ENCODE measurements at regions not wholly inside any gene's neighbourhood (a gene's known extent, or its start where the extent isn't known, plus 50 kb on each side); places are given as distances from the start of the nearest gene placed in this dataset.

GRCh38 chr2:145680276-145680675 is 1160.4 kb upstream of the ZEB2 start:
- Histone ChIP-seq H3K36me3 (peaks cover 5% of the 10 kb centered on the region), H3K9me3 (no peaks in the 10 kb centered on the region), H3K4me3 (no peak overlapping the region), H3K4me1 (no peaks in the 10 kb centered on the region), H3K27ac (no peak overlapping the region), H3K27me3 (no peaks in the 10 kb centered on the region)
- no peak for TF ChIP-seq POLR2AphosphoS5 (IDR thresholded peaks at IDR 0.05)
- TF ChIP-seq POLR2A (IDR thresholded peaks at IDR 0.05), result no peak
- no peak for DNase-seq (ENCODE audit: low spot score in 2 of 2)
- intact Hi-C loops (cut with DNase I; ENCODE audit: low total_unique reads), result no loop called here

DNA sequence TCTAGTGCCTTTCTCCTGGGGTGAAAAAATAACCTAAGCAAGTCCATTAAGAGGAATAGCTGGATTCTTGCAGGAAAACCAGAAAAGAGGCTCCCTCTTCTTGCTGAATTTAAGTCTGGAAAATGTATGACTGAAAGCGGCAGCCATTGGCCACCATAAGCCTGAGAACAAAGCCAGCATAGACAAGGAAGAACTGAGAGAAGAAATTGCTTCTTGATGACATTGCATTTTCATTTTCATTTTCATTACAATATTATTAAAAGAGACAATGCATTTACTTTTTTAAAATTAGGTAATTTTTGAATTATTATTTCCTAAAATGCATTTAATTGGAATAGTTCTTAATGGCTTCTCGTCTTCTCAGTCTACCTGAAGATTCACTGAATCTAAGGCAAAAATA is 1157.5 kb upstream of the ZEB2 start:
- DNase-seq (ENCODE audit: low spot score in 2 of 2), result no peak
- H3K27ac ChIP-seq, result no peak overlapping the region
- intact Hi-C loops (cut with DNase I; ENCODE audit: low total_unique reads), result no loop called here
- H3K4me3 ChIP-seq, result no peak overlapping the region
- H3K4me1 ChIP-seq, result no peaks in the 10 kb centered on the region
- no peaks in the 10 kb centered on the region for H3K9me3 ChIP-seq
- no peaks in the 10 kb centered on the region for H3K27me3 ChIP-seq
- TF ChIP-seq POLR2A (IDR thresholded peaks at IDR 0.05) (no peak), POLR2AphosphoS5 (IDR thresholded peaks at IDR 0.05) (no peak)
- TF ChIP-seq, protein P1, sequence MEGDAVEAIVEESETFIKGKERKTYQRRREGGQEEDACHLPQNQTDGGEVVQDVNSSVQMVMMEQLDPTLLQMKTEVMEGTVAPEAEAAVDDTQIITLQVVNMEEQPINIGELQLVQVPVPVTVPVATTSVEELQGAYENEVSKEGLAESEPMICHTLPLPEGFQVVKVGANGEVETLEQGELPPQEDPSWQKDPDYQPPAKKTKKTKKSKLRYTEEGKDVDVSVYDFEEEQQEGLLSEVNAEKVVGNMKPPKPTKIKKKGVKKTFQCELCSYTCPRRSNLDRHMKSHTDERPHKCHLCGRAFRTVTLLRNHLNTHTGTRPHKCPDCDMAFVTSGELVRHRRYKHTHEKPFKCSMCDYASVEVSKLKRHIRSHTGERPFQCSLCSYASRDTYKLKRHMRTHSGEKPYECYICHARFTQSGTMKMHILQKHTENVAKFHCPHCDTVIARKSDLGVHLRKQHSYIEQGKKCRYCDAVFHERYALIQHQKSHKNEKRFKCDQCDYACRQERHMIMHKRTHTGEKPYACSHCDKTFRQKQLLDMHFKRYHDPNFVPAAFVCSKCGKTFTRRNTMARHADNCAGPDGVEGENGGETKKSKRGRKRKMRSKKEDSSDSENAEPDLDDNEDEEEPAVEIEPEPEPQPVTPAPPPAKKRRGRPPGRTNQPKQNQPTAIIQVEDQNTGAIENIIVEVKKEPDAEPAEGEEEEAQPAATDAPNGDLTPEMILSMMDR (IDR thresholded peaks at IDR 0.05), result no peak
- peaks cover 5% of the 10 kb centered on the region for H3K36me3 ChIP-seq

DNA sequence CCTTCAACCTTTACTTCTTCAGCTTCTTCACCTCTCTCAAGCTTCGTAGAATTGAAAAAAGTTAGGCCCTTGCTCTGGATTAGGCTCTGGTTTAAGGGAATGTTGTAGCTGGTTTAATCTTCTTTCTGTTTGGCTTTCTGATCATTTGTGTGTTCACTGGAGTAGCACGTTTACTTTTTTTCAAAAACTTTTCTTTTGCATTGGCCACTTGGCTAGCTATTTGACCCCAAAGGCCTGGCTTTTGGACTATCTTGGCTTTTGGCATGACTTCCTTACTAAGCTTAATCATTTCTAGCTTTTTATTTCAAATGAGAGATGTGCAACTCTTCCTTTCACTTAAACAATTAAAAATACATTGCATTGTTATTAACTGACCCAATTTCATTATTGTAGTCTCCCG is 1154.8 kb upstream of the ZEB2 start:
- Histone ChIP-seq H3K36me3 (peaks cover 5% of the 10 kb centered on the region), H3K27ac (no peak overlapping the region), H3K27me3 (no peaks in the 10 kb centered on the region), H3K4me3 (no peak overlapping the region), H3K9me3 (no peaks in the 10 kb centered on the region), H3K4me1 (no peaks in the 10 kb centered on the region)
- TF ChIP-seq POLR2AphosphoS5 (IDR thresholded peaks at IDR 0.05), result no peak
- intact Hi-C loops (cut with DNase I; ENCODE audit: low total_unique reads), result no loop called here
- DNase-seq (ENCODE audit: low spot score in 2 of 2), result no peak

DNA sequence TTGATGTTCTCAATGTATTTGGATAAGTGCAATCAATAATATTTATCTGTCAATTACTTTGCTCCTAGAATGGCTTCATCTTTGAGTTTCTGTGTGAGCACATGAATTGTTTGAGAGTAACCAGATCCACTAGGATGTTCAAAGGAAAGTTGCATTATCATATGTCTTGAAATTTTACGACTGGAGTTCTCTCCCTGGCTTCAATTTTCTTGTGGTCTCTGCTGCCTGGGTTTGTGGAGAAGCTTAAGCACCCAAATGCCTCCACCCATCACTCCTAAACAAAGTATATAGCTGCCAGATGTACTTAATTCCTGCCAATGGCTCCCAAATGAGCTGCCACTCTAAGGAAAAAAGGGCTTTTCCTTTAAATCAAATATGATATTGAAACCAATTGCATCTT is 1149.4 kb upstream of the ZEB2 start:
- no peaks in the 10 kb centered on the region for H3K9me3 ChIP-seq
- H3K4me1 ChIP-seq, result no peaks in the 10 kb centered on the region
- H3K36me3 ChIP-seq, result no peaks in the 10 kb centered on the region
- intact Hi-C loops (cut with DNase I; ENCODE audit: low total_unique reads), result no loop called here
- H3K27me3 ChIP-seq, result no peaks in the 10 kb centered on the region
- no peak for DNase-seq (ENCODE audit: low spot score in 2 of 2)
- TF ChIP-seq POLR2AphosphoS5 (IDR thresholded peaks at IDR 0.05) (no peak), POLR2A (IDR thresholded peaks at IDR 0.05) (no peak)
- TF ChIP-seq, protein P1 (IDR thresholded peaks at IDR 0.05), result no peak
- no peak overlapping the region for H3K27ac ChIP-seq
- no peak overlapping the region for H3K4me3 ChIP-seq

DNA sequence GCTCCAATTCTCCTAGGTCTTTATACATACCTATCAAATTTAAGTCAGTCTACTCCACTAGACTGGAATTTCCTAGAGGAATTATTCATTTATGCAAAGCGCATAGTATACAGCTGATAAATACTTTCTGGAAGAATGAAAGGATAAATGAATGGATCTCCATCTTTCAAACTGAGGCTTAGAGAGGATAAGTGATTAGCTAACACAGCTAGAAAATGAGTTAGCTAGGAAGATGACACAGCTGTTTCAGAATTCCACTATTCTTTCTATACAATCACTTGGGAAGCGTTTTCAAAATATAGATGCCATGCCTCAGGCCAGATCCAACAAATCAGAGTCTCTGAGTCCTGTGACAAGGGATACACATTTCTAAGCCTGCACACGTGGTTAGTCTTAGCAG is 1146.6 kb upstream of the ZEB2 start:
- H3K4me1 ChIP-seq, result no peaks in the 10 kb centered on the region
- H3K4me3 ChIP-seq, result no peak overlapping the region
- TF ChIP-seq POLR2A (IDR thresholded peaks at IDR 0.05) (no peak), POLR2AphosphoS5 (IDR thresholded peaks at IDR 0.05) (no peak)
- TF ChIP-seq, protein P1 (IDR thresholded peaks at IDR 0.05), result no peak
- DNase-seq (ENCODE audit: low spot score in 2 of 2), result no peak
- H3K36me3 ChIP-seq, result no peaks in the 10 kb centered on the region
- H3K27me3 ChIP-seq, result no peaks in the 10 kb centered on the region
- H3K27ac ChIP-seq, result no peak overlapping the region
- H3K9me3 ChIP-seq, result no peaks in the 10 kb centered on the region
- intact Hi-C loops (cut with DNase I; ENCODE audit: low total_unique reads), result no loop called here

DNA sequence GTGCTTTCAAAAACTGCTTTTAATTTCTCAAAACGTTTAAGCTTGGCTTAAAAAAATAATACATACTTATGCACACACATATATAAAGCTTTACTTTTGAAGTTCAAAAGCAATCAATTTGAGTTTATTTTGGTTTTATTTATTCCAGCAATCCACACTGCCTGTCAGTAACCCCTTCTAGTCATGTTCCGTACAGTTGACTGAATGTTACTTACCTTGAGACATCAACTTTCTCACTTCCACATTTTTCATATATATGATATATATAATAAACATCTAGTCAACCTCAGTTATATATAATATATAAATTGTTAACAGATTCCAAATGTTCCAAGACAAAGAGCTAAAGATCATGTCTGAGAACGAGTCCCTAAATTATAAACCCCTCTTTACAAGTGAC is 1137.3 kb upstream of the ZEB2 start:
- no peak for DNase-seq (ENCODE audit: low spot score in 2 of 2)
- no peak for TF ChIP-seq POLR2AphosphoS5 (IDR thresholded peaks at IDR 0.05)
- TF ChIP-seq, protein P1 (IDR thresholded peaks at IDR 0.05), result no peak
- no peak for TF ChIP-seq POLR2A (IDR thresholded peaks at IDR 0.05)
- intact Hi-C loops (cut with DNase I; ENCODE audit: low total_unique reads), result no loop called here

More for the DNA sequence above, 1137.3 kb upstream of the ZEB2 start:
- no peak overlapping the region for H3K27ac ChIP-seq
- no peaks in the 10 kb centered on the region for H3K9me3 ChIP-seq
- no peaks in the 10 kb centered on the region for H3K36me3 ChIP-seq
- H3K27me3 ChIP-seq, result no peaks in the 10 kb centered on the region
- no peak overlapping the region for H3K4me3 ChIP-seq
- no peaks in the 10 kb centered on the region for H3K4me1 ChIP-seq
